HG02840 (cell line): ENCODE measurements at regions not wholly inside any gene's neighbourhood (a gene's known extent, or its start where the extent isn't known, plus 50 kb on each side); places are given as distances from the start of the nearest gene placed in this dataset.
"Not testable (repeated sequence)": the region's sequence is repeated elsewhere in the genome, so short reads cannot be mapped to it uniquely, and the experiment has no call there.

Source experiments
- ATAC-seq: cut with Tn5 transposase; IDR thresholded peaks from one replicate; pipeline ENCODE4 v1.9.1; 2021; ENCODE audit warnings: mild to moderate bottlenecking, moderate library complexity, moderate number of reproducible peaks; ENCODE audit not compliant: unreplicated experiment, low FRiP score

DNA sequence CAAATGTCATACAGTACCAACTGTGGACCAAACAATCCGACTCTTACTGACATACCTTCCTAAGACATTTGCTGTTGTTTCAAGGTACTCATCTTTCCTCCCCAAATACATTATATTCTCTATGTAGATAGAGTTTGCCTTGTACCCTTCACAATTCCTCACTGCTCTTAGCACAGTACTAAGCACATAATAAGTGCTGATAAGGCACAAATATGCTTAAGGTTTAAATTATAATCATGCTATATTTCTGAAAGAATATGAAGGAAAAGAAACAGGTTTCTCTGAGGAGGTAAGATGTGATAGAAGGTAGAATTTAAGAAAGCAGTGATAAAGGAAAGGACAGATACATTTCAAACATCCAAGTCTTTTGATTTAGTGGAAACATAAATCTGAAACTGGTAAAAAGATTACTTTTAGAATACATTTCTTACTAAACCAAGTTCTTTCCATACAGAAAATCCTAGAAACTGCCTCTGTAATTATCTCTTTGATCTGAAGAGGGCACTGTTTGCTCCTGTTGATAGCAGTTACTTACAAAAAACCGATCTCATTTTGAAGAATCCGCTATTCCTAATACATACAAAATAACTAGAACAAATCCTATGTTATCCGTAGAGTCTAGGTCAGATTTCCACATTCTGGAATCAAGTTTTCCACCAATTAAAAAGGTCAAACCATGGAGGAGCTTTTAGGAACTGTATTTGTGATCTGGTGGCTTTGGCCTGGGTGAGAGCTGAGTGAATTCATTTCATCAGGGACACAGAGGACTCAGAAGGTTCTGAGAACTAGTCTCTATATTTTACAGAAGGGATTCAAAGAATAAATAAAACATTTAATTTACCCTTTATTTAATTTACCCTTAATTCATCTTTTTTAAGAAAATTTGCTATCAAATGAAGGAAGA, 311.9 kb downstream of the DAD1 start:
- ATAC-seq, result no peak

DNA sequence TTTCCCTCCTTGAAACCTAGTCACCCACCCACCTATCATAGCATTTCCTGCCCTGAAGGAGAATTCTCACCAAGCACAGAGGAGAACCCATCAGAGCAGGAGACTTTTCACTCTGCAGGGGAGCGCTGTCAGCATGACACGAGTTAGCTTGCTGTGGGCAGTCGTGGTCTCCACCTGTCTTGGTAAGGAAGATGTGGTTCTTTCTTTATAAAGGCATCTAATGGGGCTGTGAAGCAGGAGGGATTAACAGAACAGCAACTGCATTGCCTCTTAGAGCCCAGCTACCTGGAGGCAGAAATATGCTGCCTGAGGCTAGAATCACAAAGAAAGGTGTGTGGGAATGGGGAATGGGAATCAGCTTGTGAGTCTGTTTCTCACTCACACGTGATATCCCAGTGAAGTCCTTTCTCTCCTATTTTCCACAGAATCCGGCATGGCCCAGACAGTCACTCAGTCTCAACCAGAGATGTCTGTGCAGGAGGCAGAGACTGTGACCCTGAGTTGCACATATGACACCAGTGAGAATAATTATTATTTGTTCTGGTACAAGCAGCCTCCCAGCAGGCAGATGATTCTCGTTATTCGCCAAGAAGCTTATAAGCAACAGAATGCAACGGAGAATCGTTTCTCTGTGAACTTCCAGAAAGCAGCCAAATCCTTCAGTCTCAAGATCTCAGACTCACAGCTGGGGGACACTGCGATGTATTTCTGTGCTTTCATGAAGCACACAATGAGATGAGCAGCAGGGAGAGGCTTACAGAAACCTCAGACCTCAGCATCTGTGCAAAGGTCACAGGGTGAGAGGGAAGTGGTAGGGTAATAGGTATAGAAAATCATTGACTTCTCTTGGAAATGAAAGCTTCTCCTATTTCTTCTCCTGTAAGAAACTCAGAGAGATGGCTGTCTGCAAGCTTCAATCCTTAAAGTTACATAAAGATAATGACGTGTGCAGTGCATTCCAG, 316.9 kb downstream of the DAD1 start:
- no peak for ATAC-seq

DNA sequence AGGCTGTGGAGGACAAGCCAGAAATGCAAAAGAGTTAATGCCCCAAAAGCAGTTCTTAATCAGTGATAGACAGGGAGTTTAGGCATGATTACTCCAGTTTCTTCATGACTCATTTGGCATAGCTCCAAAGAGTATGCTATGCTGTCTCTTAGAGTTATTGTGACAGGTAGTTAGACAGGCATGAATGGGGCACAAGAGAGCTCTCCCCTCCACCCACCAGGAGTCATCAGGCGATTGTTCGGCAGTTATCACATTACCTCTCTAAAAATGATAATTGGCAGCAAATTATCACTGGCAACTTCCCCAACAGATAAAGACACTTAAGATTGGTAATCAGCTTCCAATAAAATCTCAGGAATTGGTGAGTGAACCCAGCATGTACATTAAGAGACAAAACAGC, 320.1 kb downstream of the DAD1 start:
- ATAC-seq, result no peak

DNA sequence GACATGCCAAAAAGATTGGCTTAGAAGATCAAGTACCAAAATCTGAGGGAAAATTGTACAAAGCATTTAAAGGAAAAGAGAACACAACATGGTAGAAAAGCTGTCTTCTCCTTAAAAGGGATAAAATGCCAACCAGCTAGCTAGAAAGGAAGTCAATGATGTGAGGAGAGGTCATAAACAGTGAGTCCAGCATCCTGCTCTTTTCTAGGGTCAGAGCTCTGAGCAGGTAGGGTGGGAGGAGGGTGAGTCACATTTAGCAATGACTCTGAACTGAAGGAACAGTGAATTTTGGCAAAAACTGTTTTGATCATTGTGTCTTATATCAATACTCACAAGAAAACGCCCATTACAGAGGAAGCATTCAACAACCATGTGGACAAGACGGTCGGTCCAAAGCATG, 322.3 kb downstream of the DAD1 start:
- ATAC-seq, result no peak

DNA sequence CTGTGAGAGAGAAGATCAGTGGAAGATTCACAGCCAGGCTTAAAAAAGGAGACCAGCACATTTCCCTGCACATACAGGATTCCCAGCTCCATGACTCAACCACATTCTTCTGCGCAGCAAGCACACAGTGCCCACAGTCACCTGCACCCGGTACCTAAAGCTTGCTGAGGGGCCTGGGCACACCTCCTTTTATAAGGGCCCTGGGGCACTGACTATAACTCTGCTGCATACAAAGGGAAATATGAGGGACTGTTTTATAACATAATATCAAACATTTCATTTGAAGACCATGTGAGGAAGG, 322.9 kb downstream of the DAD1 start:
- ATAC-seq, result no peak

DNA sequence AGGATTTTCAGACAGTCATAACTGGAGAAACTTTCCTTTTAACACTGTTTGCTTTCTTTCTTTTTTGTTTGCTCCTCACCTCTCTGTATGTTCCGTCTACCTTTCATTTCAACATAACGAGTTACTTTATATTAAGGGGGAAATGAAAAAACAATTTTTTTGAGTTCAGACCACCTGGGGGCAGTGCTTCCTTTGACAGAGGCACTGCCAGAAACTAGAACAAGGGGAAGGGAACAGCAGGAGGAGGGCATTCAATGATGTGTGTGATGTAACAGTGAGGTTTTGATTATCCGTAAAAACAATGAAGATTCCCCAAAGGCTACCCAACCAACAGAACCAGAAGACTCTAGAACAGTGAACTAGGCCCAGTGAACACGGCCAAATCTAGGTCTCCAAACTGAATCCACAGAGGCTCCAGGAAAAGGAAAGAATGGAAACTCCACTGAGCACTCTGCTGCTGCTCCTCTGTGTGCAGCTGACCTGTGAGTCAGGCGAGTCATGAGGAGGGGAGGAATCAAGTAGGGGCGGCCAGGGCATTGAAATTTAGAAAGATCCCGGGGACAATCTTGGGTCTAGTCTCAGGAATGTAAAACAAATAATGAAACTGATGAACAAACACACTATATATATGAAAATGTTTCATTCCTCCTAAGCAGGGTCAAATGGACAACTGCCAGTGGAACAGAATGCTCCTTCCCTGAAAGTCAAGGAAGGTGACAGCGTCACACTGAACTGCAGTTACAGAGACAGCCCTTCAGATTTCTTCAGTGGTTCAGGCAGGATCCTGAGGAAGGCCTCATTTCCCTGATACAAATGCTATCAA, 323.5 kb downstream of the DAD1 start:
- no peak for ATAC-seq

DNA sequence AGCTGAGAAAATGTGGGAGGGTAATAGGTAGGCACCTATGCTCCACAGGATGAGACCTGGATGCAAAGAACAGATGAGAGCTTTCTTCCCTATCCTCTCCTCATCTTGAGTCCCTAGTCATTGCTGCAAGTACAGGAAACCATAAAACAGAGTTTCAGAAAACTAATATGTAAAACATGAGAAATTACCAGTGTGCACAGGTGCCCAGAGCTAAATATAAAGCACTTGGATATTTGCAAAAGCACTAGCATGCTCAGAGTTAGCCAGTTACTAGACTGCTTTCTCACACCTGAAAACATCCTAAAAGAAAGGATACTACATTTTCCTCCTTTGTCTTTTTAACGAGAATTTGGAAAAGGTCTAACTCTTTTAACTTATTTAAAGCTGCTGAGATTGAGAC, 324.3 kb downstream of the DAD1 start:
- ATAC-seq, result no peak

DNA sequence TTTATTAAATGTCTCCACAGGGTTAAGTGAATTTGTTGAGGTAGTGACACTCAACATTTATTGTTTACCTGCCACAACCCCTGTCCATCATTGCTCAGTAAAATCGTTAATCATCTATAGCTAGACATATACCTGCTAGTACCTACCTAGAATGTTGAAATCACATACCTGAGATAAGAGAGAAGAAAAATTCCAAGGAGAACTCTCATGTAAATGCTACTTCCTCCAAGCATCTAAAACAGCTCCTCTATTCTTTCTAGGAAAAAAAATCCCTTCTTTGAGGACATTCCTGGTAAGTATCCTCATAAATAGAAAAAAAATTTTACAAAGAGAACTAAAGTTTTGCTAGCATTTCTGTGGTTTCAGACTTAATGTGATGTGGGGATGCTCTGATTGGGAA, 325.1 kb downstream of the DAD1 start:
- ATAC-seq, result no peak

DNA sequence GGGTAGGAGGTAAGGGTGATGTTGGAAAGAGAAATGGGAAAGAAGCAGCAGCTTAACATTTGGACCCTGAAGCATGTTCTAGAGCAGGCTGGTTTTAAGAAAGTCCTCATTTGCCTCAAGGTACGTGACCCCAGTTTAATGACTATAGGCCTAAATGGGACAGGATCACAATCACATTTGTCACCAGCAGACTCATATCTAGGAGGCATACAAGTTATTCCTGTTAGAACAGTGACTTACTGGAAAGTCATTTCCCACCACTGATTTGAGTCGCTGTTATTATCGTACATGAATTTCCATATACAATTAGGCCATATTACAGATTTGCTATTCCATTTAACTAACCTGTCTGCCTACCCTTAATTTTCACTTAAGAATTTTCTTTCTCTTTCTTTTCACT, 326.1 kb downstream of the DAD1 start:
- no peak for ATAC-seq

DNA sequence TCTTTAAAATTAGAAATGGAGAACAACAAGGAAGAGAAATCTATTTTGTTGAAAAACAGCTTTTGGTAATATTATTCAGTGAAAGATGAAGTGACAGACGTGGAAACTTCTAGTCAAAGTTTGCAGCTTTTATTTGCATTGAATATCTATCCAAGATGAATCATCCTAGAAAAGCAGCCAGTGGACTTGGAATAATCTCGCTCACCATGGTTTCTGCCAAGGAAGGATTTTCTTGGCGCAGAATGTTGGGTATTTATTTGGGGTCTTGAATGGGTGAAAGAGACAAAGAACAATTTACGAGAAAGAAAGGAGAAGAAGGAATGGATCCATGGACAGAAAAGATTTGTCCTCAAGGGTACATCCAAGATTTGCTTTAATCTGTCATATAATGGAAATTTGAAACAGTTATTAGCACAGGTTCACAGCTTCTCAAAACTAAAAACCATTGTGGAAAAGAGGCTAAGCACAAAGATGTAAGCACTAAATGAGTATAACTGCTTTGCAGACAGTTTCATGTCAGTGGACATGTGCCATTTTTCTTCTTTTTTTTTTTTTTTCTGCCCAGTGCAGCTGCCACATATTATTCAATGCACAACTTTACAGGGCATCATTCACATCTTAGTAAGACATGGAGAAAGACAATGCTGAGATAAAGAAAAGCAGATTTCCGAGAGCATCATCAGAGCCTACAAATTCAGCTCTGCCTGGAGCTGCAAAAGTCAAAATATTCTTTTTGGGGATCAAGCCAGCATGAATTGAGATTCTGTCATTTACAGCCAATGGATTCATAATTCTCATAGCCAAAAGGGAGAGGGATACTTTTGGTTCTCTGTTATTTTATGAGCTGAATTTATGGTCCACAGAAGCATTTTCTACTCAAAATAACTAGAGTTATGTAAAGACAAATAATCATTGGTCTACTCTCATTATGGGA, 333.7 kb downstream of the DAD1 start:
- ATAC-seq, result no peak

DNA sequence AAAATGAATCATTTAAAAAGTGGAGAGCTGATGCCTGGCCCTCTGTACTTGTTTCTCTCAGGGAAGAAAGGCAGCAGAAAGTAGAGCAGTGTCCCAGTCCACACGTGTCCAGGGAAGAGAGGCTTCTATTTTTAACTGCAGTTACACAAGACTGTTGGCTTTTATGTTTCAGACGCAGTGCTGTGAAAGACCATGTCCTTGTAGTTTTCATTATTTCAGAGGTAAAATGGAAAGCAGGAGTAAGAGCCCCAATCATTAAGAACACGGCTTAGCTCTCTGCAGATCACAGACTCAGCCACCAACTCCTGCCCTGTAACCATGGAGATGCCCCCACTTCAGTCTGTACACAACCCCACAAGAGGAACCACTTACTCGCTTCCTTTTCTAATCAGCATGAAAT, 336.3 kb downstream of the DAD1 start:
- no peak for ATAC-seq

DNA sequence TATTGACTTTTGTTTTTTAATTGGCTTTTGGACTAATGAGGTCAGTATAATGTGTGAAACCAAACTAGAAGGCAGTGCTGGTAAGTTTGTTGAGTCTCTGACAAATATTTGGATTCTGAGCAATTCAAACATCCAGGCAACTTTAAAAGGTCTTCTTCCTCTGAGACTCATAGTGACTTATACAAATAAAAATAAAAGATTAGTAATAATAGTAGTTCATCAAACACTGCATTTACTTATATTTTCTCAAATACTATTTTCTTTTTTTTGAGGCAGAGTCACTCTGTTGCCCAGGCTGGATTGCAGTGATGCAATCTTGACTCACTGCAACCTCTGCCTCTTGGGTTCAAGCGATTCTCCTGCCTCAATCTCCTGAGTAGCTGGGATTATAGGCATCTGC, 337.9 kb downstream of the DAD1 start:
- no peak for ATAC-seq

DNA sequence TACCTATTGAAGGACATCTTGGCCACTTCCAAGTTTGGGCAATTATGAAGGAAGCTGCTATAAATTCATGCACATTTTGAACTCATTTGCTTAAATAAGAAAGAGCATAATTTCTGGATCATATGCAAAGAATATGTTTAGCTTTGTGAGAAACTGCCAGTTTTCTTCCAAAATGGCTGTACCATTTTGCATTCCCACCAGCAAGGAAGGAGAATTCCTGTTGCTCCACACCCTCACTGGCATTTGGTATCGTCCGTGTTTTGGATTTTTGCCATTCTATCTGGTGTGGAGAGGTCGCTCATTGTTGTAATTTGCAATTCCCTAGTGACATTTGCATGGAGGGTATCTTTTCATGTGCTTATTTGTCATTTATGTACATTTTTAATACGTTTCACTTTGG, 339.3 kb downstream of the DAD1 start:
- ATAC-seq, result no peak

DNA sequence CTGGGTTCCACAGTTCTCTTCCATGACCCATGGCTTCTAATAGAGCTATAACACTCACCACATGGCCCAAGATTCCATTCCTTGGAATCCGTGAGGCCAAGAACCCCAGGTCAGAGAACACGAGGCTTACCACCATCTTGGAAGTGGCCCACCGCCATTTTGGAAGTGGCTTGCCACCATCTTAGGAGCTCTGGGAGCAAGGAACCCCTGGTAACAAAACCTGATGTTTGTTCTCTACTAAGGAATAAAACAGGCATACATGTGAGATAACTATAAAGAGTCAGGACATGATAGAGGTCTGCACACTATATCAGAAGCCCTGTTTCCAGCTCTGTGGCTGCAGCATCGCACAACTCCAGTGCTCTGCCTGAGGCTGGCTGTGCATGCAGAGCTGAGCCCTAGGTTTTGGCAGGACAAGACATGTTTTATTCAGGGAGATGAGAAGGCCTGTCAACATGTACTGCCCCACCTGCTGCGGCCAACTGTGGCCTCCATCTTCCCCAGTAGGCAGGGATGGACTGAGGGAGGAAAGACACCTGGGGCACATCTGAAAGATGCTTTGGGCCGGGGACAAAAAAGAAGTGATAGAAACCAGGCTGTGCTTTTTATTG, 344.9 kb downstream of the DAD1 start:
- ATAC-seq, result no peak

DNA sequence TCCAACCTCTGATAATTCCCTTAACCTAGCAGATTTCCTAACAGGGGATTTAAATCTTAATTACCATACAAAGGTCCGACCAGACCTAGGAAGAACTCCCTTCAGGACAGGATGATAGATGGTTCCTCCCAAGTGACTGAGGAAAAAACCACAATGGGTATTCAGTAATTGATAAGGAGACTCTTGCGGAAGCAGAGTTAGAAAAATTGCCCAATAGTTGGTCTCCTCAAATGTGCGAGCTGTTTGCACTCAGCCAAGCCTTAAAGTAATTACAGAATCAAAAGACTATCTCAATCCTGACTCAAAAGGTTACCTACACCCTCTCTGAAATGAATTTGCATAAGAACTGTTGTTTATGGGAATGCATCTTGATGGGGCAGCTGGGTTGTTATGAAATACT, 350.7 kb downstream of the DAD1 start:
- ATAC-seq, result not testable (repeated sequence)

DNA sequence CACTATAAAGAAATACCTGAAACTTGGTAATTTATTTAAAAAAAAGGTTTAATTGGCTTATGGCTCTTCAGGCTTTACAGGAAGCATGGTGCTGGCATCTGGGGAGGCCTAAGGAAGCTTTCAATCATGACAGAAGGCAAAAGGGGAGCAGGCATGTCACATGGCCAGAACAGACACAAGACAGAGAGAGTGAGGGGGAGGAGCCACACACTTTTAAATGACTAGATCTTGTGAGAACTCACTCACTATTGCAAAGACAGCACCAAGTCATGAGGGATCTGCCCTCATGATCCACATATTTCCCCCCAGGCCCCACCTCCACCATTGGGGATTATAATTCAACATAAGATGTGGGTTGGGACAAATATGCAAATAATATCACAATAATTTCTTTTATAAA, 355.6 kb downstream of the DAD1 start:
- ATAC-seq, result no peak

DNA sequence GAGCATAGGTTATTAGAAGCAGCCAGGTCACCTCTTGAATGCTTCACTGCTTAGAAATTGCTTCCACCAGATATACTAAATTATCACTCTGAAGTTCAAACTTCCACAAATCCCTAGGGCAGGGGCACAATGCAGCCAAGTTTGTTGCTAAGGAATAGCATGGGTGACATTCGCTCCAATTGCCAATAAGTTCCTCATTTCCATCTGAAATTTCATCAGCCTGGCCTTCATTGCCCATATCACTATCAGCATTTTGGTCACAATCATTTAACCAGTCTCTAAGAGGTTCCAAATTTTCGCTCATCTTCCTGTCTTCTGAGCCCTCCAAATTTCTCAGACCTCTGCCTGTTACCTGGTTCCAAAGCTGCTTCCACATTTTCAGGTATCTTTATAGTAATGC, 356.1 kb downstream of the DAD1 start:
- ATAC-seq, result no peak

DNA sequence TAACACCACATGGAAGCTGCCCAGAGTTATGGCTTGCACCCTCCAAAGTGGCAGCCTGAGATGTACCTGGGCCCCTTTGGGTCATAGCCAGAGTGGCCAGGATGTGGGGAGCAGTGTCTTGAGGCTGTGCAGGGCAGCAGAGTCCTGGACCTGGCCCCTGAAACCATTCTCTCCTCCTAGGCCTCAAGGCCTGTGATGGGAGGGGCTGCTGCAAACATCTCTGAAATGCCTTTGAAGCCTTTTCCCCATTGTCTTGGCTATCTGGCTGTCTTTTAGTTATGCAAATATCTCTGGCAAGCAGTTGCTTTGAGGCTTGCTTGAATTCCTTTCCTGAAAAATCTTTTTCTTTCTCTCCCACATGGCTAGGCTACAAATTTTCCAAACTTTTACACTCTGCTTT, 356.5 kb downstream of the DAD1 start:
- no peak for ATAC-seq

DNA sequence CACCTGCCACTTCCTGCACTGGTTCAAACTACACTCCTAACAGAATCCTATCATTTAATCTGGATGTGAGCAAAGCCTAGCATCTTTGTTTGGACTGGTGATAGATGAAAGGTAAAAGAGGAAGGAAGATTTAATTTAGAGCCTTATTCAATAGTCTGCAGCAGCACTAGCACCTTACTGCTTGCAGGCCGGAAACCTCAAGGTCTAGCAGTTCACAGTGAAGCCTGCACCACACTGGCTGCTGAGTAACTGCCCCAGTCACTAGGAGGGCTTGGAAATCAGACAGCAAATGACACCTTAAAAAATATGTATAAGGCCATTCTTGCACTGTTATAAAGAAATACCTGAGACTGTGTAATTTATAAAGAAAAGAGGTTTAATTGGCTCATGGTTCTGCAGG, 358.0 kb downstream of the DAD1 start:
- no peak for ATAC-seq
